ENCODE measurements at regions not wholly inside any gene's neighbourhood (a gene's known extent, or its start where the extent isn't known, plus 50 kb on each side); places are given as distances from the start of the nearest gene placed in this dataset.

GRCh38 chr9:16153221-16153620 is 600.4 kb downstream of the CCDC171 start:
- Histone ChIP-seq H3K4me1 (ENCODE audit: insufficient read depth) (peaks cover 22% of the 10 kb centered on the region), H2AFZ (no peak overlapping the region), H3K9me3 (ENCODE audit: low read depth) (no peaks in the 10 kb centered on the region), H3K36me3 (replicated peaks; ENCODE audit: insufficient read depth, low read depth) (no peaks in the 10 kb centered on the region), H3K79me2 (no peaks in the 10 kb centered on the region), H3K27me3 (no peaks in the 10 kb centered on the region), H3K27ac (no peak overlapping the region), H3K4me2 (no peak overlapping the region), H4K20me1 (ENCODE audit: insufficient read depth, poor library complexity, severe bottlenecking) (no peaks in the 10 kb centered on the region), H3K9me2 (replicated peaks; ENCODE audit: insufficient read depth) (no peaks in the 10 kb centered on the region), H3K4me3 (no peak overlapping the region)
- 97% methylated on average over 11 of the region's 11 CpGs for WGBS (ENCODE audit: low lambda C conversion rate, missing lambda C conversion rate)
- DNase-seq (ENCODE audit: low spot score) = no peak
- no peak for TF ChIP-seq EZH2 (IDR thresholded peaks at IDR 0.05; ENCODE audit: borderline replicate concordance)
- TF ChIP-seq EZH2phosphoT487 (IDR thresholded peaks at IDR 0.05; ENCODE audit: low read depth, severe bottlenecking, unreplicated experiment) = no peak
- TF ChIP-seq CTCF (IDR thresholded peaks at IDR 0.05; ENCODE audit: poor library complexity) = no peak

GRCh38 chr9:16153741-16154140 is 600.9 kb downstream of the CCDC171 start:
- peak overlapping the region; percentile 70 for H3K4me2 ChIP-seq
- WGBS (ENCODE audit: low lambda C conversion rate, missing lambda C conversion rate) = 97% methylated on average over 2 of the region's 2 CpGs

GRCh38 chr9:16154521-16155078 is 601.8 kb downstream of the CCDC171 start:
- WGBS (ENCODE audit: low lambda C conversion rate, missing lambda C conversion rate) = 15% methylated on average over 28 of the region's 28 CpGs

More at GRCh38 chr9:16153741-16154140, 600.9 kb downstream of the CCDC171 start:
- no peaks in the 10 kb centered on the region for H3K27me3 ChIP-seq
- no peaks in the 10 kb centered on the region for H3K36me3 ChIP-seq (replicated peaks; ENCODE audit: insufficient read depth, low read depth)
- no peaks in the 10 kb centered on the region for H3K9me2 ChIP-seq (replicated peaks; ENCODE audit: insufficient read depth)
- no peak for DNase-seq (ENCODE audit: low spot score)
- no peaks in the 10 kb centered on the region for H3K9me3 ChIP-seq (ENCODE audit: low read depth)
- no peak overlapping the region for H3K4me3 ChIP-seq
- no peaks in the 10 kb centered on the region for H3K79me2 ChIP-seq
- TF ChIP-seq EZH2 (IDR thresholded peaks at IDR 0.05; ENCODE audit: borderline replicate concordance) (no peak), EZH2phosphoT487 (IDR thresholded peaks at IDR 0.05; ENCODE audit: low read depth, severe bottlenecking, unreplicated experiment) (no peak), CTCF (IDR thresholded peaks at IDR 0.05; ENCODE audit: poor library complexity) (no peak)
- H3K4me1 ChIP-seq (ENCODE audit: insufficient read depth) = peaks cover 23% of the 10 kb centered on the region
- H3K27ac ChIP-seq = no peak overlapping the region
- H2AFZ ChIP-seq = no peak overlapping the region
- H4K20me1 ChIP-seq (ENCODE audit: insufficient read depth, poor library complexity, severe bottlenecking) = no peaks in the 10 kb centered on the region

More at GRCh38 chr9:16154521-16155078, 601.8 kb downstream of the CCDC171 start:
- no peaks in the 10 kb centered on the region for H3K9me3 ChIP-seq (ENCODE audit: low read depth)
- no peaks in the 10 kb centered on the region for H3K9me2 ChIP-seq (replicated peaks; ENCODE audit: insufficient read depth)
- H2AFZ ChIP-seq = peak overlapping the region; percentile 45
- no peaks in the 10 kb centered on the region for H3K79me2 ChIP-seq
- no peaks in the 10 kb centered on the region for H3K27me3 ChIP-seq
- no peaks in the 10 kb centered on the region for H3K36me3 ChIP-seq (replicated peaks; ENCODE audit: insufficient read depth, low read depth)
- H3K4me1 ChIP-seq (ENCODE audit: insufficient read depth) = peaks cover 23% of the 10 kb centered on the region
- no peaks in the 10 kb centered on the region for H4K20me1 ChIP-seq (ENCODE audit: insufficient read depth, poor library complexity, severe bottlenecking)
- peak overlapping the region; percentile 70 for H3K4me2 ChIP-seq
- TF ChIP-seq EZH2phosphoT487 (IDR thresholded peaks at IDR 0.05; ENCODE audit: low read depth, severe bottlenecking, unreplicated experiment) (no peak), CTCF (IDR thresholded peaks at IDR 0.05; ENCODE audit: poor library complexity) (peak; percentile 53)
- no peak overlapping the region for H3K27ac ChIP-seq
- H3K4me3 ChIP-seq = no peak overlapping the region
- DNase-seq (ENCODE audit: low spot score) = peak; percentile 83
